ENCODE measurements at regions not wholly inside any gene's neighbourhood (a gene's known extent, or its start where the extent isn't known, plus 50 kb on each side); places are given as distances from the start of the nearest gene placed in this dataset.

- TF ChIP-seq POLR2AphosphoS5 (IDR thresholded peaks at IDR 0.05; ENCODE audit: low read depth, low read length) (no peak), MAX (IDR thresholded peaks at IDR 0.05) (no peak), ZBTB33 (IDR thresholded peaks at IDR 0.05; ENCODE audit: extremely low read depth, insufficient replicate concordance, low read length) (no peak), CEBPB (IDR thresholded peaks at IDR 0.05; ENCODE audit: low read depth) (no peak), ZNF274 (IDR thresholded peaks at IDR 0.05; ENCODE audit: low read depth, low read length) (no peak), SRF (IDR thresholded peaks at IDR 0.05; ENCODE audit: low read depth) (no peak), TCF7L2 (IDR thresholded peaks at IDR 0.05; ENCODE audit: borderline replicate concordance, extremely low read depth, insufficient read depth, insufficient read length) (no peak), JUND (IDR thresholded peaks at IDR 0.05) (no peak), ZFX (IDR thresholded peaks at IDR 0.05) (no peak), ELF1 (IDR thresholded peaks at IDR 0.05; ENCODE audit: borderline replicate concordance, low read depth) (no peak)
- TF ChIP-seq, protein P1, sequence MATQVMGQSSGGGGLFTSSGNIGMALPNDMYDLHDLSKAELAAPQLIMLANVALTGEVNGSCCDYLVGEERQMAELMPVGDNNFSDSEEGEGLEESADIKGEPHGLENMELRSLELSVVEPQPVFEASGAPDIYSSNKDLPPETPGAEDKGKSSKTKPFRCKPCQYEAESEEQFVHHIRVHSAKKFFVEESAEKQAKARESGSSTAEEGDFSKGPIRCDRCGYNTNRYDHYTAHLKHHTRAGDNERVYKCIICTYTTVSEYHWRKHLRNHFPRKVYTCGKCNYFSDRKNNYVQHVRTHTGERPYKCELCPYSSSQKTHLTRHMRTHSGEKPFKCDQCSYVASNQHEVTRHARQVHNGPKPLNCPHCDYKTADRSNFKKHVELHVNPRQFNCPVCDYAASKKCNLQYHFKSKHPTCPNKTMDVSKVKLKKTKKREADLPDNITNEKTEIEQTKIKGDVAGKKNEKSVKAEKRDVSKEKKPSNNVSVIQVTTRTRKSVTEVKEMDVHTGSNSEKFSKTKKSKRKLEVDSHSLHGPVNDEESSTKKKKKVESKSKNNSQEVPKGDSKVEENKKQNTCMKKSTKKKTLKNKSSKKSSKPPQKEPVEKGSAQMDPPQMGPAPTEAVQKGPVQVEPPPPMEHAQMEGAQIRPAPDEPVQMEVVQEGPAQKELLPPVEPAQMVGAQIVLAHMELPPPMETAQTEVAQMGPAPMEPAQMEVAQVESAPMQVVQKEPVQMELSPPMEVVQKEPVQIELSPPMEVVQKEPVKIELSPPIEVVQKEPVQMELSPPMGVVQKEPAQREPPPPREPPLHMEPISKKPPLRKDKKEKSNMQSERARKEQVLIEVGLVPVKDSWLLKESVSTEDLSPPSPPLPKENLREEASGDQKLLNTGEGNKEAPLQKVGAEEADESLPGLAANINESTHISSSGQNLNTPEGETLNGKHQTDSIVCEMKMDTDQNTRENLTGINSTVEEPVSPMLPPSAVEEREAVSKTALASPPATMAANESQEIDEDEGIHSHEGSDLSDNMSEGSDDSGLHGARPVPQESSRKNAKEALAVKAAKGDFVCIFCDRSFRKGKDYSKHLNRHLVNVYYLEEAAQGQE (IDR thresholded peaks at IDR 0.05; ENCODE audit: low read depth), result no peak
- TF ChIP-seq, protein P2, sequence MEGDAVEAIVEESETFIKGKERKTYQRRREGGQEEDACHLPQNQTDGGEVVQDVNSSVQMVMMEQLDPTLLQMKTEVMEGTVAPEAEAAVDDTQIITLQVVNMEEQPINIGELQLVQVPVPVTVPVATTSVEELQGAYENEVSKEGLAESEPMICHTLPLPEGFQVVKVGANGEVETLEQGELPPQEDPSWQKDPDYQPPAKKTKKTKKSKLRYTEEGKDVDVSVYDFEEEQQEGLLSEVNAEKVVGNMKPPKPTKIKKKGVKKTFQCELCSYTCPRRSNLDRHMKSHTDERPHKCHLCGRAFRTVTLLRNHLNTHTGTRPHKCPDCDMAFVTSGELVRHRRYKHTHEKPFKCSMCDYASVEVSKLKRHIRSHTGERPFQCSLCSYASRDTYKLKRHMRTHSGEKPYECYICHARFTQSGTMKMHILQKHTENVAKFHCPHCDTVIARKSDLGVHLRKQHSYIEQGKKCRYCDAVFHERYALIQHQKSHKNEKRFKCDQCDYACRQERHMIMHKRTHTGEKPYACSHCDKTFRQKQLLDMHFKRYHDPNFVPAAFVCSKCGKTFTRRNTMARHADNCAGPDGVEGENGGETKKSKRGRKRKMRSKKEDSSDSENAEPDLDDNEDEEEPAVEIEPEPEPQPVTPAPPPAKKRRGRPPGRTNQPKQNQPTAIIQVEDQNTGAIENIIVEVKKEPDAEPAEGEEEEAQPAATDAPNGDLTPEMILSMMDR (IDR thresholded peaks at IDR 0.05 in 2 of 3, conservative IDR thresholded peaks at IDR 0.05 in 1 of 3; ENCODE audit: borderline replicate concordance in 1 of 3, insufficient read depth in 1 of 3, low read depth in 2 of 3, low read length in 2 of 3), result no peak
- Histone ChIP-seq H3K4me3 (replicated peaks in 1 of 2; ENCODE audit: low read depth in 1 of 2, low read length in 2 of 2) (no peak overlapping the region), H3K27me3 (ENCODE audit: insufficient read depth, low read length) (no peaks in the 10 kb centered on the region), H3K9me3 (ENCODE audit: control insufficient read depth in 1 of 2, insufficient read depth in 1 of 2, low read depth in 1 of 2, low read length in 2 of 2) (peaks cover 0 to 4% of the 10 kb centered on the region in 2 experiments; a peak in 2 of 4 replicates), H4K20me1 (ENCODE audit: insufficient read depth) (no peaks in the 10 kb centered on the region), H3K36me3 (ENCODE audit: control insufficient read depth in 1 of 2, insufficient read depth in 2 of 2, low read length in 2 of 2) (no peaks in the 10 kb centered on the region), H3K4me1 (ENCODE audit: control insufficient read depth in 1 of 2, insufficient read depth in 2 of 2, low read length in 2 of 2) (no peaks in the 10 kb centered on the region), H3K9ac (ENCODE audit: low read length) (no peak overlapping the region), H2AFZ (ENCODE audit: low read depth, low read length, poor library complexity, severe bottlenecking) (no peak overlapping the region), H3K79me2 (ENCODE audit: insufficient read depth, low read length) (no peaks in the 10 kb centered on the region), H3K9me2 (ENCODE audit: insufficient read depth) (no peaks in the 10 kb centered on the region), H3K4me2 (ENCODE audit: low read length) (no peak overlapping the region), H3K27ac (ENCODE audit: low read depth, low read length) (no peak overlapping the region)
- ChIA-PET CTCF (no interaction called here), POLR2A (no interaction called here), RAD21 (ENCODE audit: low non-redundant PET in 1 of 2, low total read pairs in 2 of 2, uncharacterized antibody in 2 of 2, unreplicated experiment in 2 of 2) (no interaction called here)
- DNase-seq (ENCODE audit: low read depth, low spot score), result no peak
- BruUV-seq (replicated peaks), result no TSS peak
- intact Hi-C loops (cut with micrococcal nuclease), result no loop called here
- ATAC-seq, result no peak
Measured at GRCh38 chr16:65537336-65537735, 415.5 kb upstream of the CDH11 start.
